SK-N-SH treated with all-trans-retinoic acid at 6 μM for 48 hours (cell line): ENCODE measurements at regions not wholly inside any gene's neighbourhood (a gene's known extent, or its start where the extent isn't known, plus 50 kb on each side); places are given as distances from the start of the nearest gene placed in this dataset.
"Not testable (repeated sequence)": the region's sequence is repeated elsewhere in the genome, so short reads cannot be mapped to it uniquely, and the experiment has no call there.

ENCODE experiments used
- ATAC-seq: fragments of 200-7000 bp; cut with Tn5 transposase; 3 replicates; pipeline ENCODE4 v1.9.1; 2020; ENCODE audit warnings: mild to moderate bottlenecking, moderate library complexity
- ARNTL ChIP-seq: fragments of 450-650 bp; formaldehyde crosslinking; IDR thresholded peaks from 2 replicates; pipeline ENCODE4 v1.5.0; 2020; ENCODE audit warnings: low read depth, mild to moderate bottlenecking, moderate library complexity, borderline replicate concordance
- BACH2 ChIP-seq: fragments of 250-450 bp; sonication (Bioruptor Pico); IDR thresholded peaks from 2 replicates; pipeline ENCODE4 v1.9.0; 2021; ENCODE audit warnings: mild to moderate bottlenecking, borderline replicate concordance
- CSDC2 ChIP-seq: fragments of 250-450 bp; sonication (Bioruptor Pico); IDR thresholded peaks from 2 replicates; pipeline ENCODE4 v1.5.0; 2020; ENCODE audit warnings: mild to moderate bottlenecking, moderate library complexity
- GLIS3 ChIP-seq: fragments of 250-450 bp; sonication (Bioruptor Pico); IDR thresholded peaks from 2 replicates; pipeline ENCODE4 v1.5.0; 2020; ENCODE audit warnings: mild to moderate bottlenecking, moderate library complexity
- ISL1 ChIP-seq: fragments of 250-450 bp; sonication (Bioruptor Pico); IDR thresholded peaks from 2 replicates; pipeline ENCODE4 v2.1.2; 2022; ENCODE audit warnings: mild to moderate bottlenecking, moderate library complexity
- OSR1 ChIP-seq: fragments of 250-450 bp; sonication (Bioruptor Pico); IDR thresholded peaks from 2 replicates; pipeline ENCODE4 v1.8.0; 2022; ENCODE audit warnings: moderate library complexity, mild to moderate bottlenecking, inconsistent platforms
- PPARA ChIP-seq: fragments of 250-450 bp; sonication (Bioruptor Pico); IDR thresholded peaks from 2 replicates; pipeline ENCODE4 v1.5.0; 2020; ENCODE audit warnings: mild to moderate bottlenecking, borderline replicate concordance
- RARB ChIP-seq: fragments of 250-450 bp; sonication (Bioruptor Pico); IDR thresholded peaks from 2 replicates; pipeline ENCODE4 v1.8.0; 2021; ENCODE audit warnings: mild to moderate bottlenecking, moderate library complexity
- SNAI2 ChIP-seq: fragments of 250-450 bp; sonication (Bioruptor Pico); IDR thresholded peaks from 2 replicates; pipeline ENCODE4 v1.5.0; 2020; ENCODE audit warnings: mild to moderate bottlenecking, moderate library complexity
- TCF4 ChIP-seq: fragments of 250-450 bp; sonication (Bioruptor Pico); IDR thresholded peaks from 2 replicates; pipeline ENCODE4 v1.8.0; 2021; ENCODE audit warnings: mild to moderate bottlenecking, moderate library complexity, borderline replicate concordance
- TOX ChIP-seq: fragments of 250-450 bp; sonication (Bioruptor Pico); IDR thresholded peaks from 2 replicates; pipeline ENCODE4 v1.8.0; 2021; ENCODE audit warnings: mild to moderate bottlenecking, moderate library complexity, borderline replicate concordance
- ZFP3 ChIP-seq: fragments of 250-450 bp; sonication (Bioruptor Pico); IDR thresholded peaks from 2 replicates; pipeline ENCODE4 v1.5.0; 2020; ENCODE audit warnings: mild to moderate bottlenecking, moderate library complexity
- ZFP30 ChIP-seq: fragments of 450-650 bp; formaldehyde crosslinking; IDR thresholded peaks from 2 replicates; pipeline ENCODE4 v1.5.0; 2022; ENCODE audit warnings: mild to moderate bottlenecking, moderate library complexity
- ZNF8 ChIP-seq: fragments of 450-650 bp; formaldehyde crosslinking; IDR thresholded peaks from 2 replicates; pipeline ENCODE4 v1.5.0; 2020; ENCODE audit warnings: mild to moderate bottlenecking, moderate library complexity
- TF ChIP-seq, protein P1 (sequence below): fragments of 250-450 bp; sonication (Bioruptor Pico); IDR thresholded peaks from 2 replicates; pipeline ENCODE4 v1.5.0; 2020; ENCODE audit warnings: mild to moderate bottlenecking, moderate library complexity
- TF ChIP-seq, protein P2 (sequence below): fragments of 250-450 bp; sonication (Bioruptor Pico); IDR thresholded peaks from 2 replicates; pipeline ENCODE4 v1.8.0; 2021; ENCODE audit warnings: low read depth, mild to moderate bottlenecking, moderate library complexity, borderline replicate concordance
- TF ChIP-seq, protein P3 (sequence below): fragments of 250-450 bp; sonication (Bioruptor Pico); IDR thresholded peaks from 2 replicates; pipeline ENCODE4 v1.5.1; 2021; ENCODE audit warnings: mild to moderate bottlenecking, moderate library complexity

DNA sequence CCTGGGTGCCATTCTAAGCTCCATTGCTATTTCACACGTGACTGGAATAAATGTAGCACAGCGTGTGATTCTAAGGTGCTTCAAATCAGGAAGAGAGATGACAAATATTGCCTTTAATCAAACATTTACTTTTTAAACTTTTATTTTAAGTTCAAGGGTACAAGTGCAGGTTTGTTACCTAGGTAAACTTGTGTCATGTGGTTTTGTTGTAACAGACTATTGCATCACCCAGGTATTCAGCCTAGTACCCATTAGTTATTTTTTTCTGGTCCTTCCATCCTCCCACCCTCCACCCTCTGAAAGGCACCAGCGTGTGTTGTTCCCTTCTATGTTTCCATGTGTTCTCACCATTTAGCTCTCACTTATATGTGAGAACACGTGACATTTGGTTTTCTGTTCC, 510.8 kb downstream of the PLOD2 start (continued):
- TF ChIP-seq ISL1 (CRISPR knock-in tag): no peak

DNA sequence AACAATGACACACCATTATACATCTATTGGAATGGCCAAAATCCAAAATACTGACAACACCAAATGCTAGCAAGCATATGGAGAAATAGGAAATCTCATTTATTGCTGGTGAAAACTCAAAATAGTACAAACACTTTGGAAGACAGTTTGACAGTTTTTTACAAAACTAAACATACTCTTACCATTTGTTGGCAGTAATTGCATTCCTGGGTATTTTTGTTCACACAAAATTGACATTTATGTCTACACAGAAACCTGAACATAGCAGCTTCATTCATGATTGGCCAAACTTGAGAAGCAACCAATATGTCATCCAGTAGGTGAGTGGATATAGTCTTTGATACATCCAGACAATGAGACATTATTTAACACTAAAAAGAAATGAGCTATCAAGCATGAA, 489.9 kb downstream of the PLOD2 start:
- TF ChIP-seq PPARA (CRISPR knock-in tag) (no peak), TOX (CRISPR knock-in tag) (no peak)
- TF ChIP-seq, protein P1, sequence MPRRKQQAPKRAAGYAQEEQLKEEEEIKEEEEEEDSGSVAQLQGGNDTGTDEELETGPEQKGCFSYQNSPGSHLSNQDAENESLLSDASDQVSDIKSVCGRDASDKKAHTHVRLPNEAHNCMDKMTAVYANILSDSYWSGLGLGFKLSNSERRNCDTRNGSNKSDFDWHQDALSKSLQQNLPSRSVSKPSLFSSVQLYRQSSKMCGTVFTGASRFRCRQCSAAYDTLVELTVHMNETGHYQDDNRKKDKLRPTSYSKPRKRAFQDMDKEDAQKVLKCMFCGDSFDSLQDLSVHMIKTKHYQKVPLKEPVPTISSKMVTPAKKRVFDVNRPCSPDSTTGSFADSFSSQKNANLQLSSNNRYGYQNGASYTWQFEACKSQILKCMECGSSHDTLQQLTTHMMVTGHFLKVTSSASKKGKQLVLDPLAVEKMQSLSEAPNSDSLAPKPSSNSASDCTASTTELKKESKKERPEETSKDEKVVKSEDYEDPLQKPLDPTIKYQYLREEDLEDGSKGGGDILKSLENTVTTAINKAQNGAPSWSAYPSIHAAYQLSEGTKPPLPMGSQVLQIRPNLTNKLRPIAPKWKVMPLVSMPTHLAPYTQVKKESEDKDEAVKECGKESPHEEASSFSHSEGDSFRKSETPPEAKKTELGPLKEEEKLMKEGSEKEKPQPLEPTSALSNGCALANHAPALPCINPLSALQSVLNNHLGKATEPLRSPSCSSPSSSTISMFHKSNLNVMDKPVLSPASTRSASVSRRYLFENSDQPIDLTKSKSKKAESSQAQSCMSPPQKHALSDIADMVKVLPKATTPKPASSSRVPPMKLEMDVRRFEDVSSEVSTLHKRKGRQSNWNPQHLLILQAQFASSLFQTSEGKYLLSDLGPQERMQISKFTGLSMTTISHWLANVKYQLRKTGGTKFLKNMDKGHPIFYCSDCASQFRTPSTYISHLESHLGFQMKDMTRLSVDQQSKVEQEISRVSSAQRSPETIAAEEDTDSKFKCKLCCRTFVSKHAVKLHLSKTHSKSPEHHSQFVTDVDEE (CRISPR knock-in tag): no peak
- no peak for ATAC-seq

DNA sequence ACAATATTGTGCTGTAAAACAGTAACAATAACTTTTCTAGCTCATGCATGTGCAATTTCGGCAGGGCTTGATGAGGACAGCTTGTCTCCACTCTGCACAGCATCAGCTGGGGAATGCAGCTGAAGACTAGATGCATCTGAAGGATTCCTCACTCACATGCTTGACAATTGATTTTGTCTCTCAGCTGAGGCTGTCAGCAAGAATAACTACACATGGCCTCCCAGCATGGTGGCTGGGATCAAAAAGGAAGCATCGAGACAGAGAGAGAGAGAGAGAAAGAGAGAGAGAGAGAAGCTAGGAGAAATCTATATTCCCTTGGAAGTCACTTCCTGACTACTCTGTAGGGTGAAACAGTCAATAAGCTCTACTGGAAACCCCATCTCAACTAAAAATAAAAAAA, 487.1 kb downstream of the PLOD2 start:
- no peak for ATAC-seq
- TF ChIP-seq RARB (CRISPR knock-in tag): no peak
- no peak for TF ChIP-seq TOX (CRISPR knock-in tag)
- no peak for TF ChIP-seq CSDC2 (CRISPR knock-in tag)
- no peak for TF ChIP-seq ZNF8 (CRISPR knock-in tag)
- TF ChIP-seq, protein P2, sequence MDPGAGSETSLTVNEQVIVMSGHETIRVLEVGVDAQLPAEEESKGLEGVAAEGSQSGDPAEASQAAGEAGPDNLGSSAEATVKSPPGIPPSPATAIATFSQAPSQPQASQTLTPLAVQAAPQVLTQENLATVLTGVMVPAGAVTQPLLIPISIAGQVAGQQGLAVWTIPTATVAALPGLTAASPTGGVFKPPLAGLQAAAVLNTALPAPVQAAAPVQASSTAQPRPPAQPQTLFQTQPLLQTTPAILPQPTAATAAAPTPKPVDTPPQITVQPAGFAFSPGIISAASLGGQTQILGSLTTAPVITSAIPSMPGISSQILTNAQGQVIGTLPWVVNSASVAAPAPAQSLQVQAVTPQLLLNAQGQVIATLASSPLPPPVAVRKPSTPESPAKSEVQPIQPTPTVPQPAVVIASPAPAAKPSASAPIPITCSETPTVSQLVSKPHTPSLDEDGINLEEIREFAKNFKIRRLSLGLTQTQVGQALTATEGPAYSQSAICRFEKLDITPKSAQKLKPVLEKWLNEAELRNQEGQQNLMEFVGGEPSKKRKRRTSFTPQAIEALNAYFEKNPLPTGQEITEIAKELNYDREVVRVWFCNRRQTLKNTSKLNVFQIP (CRISPR knock-in tag): no peak
- TF ChIP-seq ZFP3: no peak

DNA sequence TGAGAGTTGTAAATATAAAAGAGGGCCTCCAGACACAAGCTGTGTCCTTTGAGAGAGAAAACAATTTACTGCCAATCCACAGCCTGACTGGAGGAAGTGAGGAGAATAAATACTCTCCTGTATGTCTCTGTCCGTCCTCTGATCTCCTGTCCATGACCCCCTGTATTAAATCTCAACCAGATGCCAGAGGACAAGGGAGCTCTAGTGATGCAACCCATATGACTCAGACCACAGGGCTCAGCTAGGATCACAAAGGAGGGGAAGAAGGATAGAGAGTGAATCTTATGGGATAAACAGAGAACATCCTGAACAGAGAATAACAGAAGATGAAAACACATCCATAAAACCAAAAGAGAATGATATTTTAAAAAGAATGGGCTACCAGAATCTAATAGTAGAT, 482.6 kb downstream of the PLOD2 start:
- TF ChIP-seq, protein P3, sequence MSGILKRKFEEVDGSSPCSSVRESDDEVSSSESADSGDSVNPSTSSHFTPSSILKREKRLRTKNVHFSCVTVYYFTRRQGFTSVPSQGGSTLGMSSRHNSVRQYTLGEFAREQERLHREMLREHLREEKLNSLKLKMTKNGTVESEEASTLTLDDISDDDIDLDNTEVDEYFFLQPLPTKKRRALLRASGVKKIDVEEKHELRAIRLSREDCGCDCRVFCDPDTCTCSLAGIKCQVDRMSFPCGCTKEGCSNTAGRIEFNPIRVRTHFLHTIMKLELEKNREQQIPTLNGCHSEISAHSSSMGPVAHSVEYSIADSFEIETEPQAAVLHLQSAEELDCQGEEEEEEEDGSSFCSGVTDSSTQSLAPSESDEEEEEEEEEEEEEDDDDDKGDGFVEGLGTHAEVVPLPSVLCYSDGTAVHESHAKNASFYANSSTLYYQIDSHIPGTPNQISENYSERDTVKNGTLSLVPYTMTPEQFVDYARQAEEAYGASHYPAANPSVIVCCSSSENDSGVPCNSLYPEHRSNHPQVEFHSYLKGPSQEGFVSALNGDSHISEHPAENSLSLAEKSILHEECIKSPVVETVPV: no peak
- TF ChIP-seq OSR1 (CRISPR knock-in tag): no peak
- no peak for TF ChIP-seq SNAI2 (CRISPR knock-in tag)
- no peak for TF ChIP-seq CSDC2 (CRISPR knock-in tag)
- no peak for TF ChIP-seq ZFP3
- TF ChIP-seq ZFP30 (CRISPR knock-in tag): no peak
- no peak for ATAC-seq

DNA sequence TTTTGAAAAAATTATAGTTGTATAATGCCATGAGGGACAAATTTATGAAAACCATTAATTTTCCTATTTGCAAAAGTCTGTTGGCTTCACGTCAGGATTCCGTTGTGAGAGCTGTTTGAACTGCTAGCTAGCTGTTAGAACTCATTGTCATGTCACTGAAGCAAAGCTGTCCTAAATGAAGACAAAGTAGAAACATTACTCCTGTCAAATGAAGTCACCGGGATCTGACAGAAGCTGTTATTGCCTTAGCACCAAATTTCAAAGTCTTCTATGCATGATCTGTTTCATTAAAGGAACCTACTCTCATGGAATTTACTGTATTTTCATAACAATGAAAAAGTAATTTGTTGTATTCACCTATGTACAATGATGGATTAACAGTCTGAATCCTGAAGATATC, 479.8 kb downstream of the PLOD2 start:
- TF ChIP-seq, protein P2 (CRISPR knock-in tag): no peak
- TF ChIP-seq ARNTL: no peak
- no peak for TF ChIP-seq PPARA (CRISPR knock-in tag)
- TF ChIP-seq GLIS3 (CRISPR knock-in tag): no peak
- TF ChIP-seq ZNF8 (CRISPR knock-in tag): no peak
- TF ChIP-seq BACH2 (CRISPR knock-in tag): no peak
- TF ChIP-seq ZFP30 (CRISPR knock-in tag): no peak
- TF ChIP-seq SNAI2 (CRISPR knock-in tag): no peak
- TF ChIP-seq ISL1 (CRISPR knock-in tag): no peak
- TF ChIP-seq RARB (CRISPR knock-in tag): no peak
- TF ChIP-seq, all 23 proteins: peak for 0
- ATAC-seq: no peak

DNA sequence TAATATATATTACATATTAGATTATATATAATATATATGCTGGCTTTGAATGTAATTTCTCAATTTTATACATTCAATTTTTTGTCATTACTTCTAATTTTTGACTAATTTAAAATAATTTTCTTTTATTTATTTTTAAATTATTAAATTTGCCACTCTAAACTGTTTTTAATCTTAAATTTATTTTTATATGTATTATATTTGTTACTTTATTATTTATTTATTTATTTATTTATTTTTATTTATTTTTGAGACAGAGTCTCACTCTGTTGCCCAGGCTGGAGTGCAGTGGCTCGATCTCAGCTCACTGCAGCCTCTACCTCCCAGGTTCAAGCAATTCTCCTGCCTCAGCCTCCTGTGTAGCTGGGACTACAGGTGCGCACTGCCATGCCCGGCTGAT, 473.0 kb downstream of the PLOD2 start:
- not testable (repeated sequence) for ATAC-seq

DNA sequence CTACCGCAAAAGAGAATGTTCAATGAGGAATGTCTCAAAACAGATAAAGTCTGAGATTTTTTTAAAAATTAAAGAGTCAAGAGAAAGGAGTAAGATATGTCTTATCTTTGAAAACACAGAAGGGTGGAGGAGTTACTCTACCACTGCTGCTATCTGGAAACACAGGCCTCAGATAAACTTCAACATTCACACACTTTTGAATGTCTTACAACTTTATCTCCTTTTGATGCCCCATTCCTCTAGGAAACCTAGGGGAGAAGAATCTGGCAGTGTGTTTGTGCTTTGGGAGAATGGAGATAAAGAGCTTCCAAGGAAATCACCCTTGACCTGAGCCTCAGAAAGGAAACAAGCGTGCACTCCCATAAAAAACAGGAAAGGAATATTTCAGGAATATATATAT, 468.2 kb downstream of the PLOD2 start:
- TF ChIP-seq TCF4 (CRISPR knock-in tag): no peak
- no peak for TF ChIP-seq GLIS3 (CRISPR knock-in tag)
- no peak for TF ChIP-seq ZFP3
- no peak for TF ChIP-seq ARNTL
- TF ChIP-seq SNAI2 (CRISPR knock-in tag): no peak
- no peak for ATAC-seq
